ENCODE measurements at regions not wholly inside any gene's neighbourhood (a gene's known extent, or its start where the extent isn't known, plus 50 kb on each side); places are given as distances from the start of the nearest gene placed in this dataset.

GRCh38 chr1:29458737-29459619 is 222.7 kb downstream of the PTPRU start:
- no peak for DNase-seq (ENCODE audit: low spot score)
- Mint-ChIP-seq H3K27ac (no peak overlapping the region), H3K4me1 (ENCODE audit: low read depth) (no peaks in the 10 kb centered on the region), H3K27me3 (ENCODE audit: low read depth) (no peaks in the 10 kb centered on the region), H3K36me3 (ENCODE audit: low read depth) (no peaks in the 10 kb centered on the region), H3K9me3 (no peaks in the 10 kb centered on the region), H3K4me3 (no peak overlapping the region)

- Mint-ChIP-seq H3K27ac (no peak overlapping the region), H3K27me3 (ENCODE audit: low read depth) (no peaks in the 10 kb centered on the region), H3K4me1 (ENCODE audit: low read depth) (no peaks in the 10 kb centered on the region), H3K4me3 (no peak overlapping the region), H3K36me3 (ENCODE audit: low read depth) (no peaks in the 10 kb centered on the region), H3K9me3 (no peaks in the 10 kb centered on the region)
- DNase-seq (ENCODE audit: low spot score): no peak
Observed at GRCh38 chr1:29457496-29458368, 221.4 kb downstream of the PTPRU start.

DNA sequence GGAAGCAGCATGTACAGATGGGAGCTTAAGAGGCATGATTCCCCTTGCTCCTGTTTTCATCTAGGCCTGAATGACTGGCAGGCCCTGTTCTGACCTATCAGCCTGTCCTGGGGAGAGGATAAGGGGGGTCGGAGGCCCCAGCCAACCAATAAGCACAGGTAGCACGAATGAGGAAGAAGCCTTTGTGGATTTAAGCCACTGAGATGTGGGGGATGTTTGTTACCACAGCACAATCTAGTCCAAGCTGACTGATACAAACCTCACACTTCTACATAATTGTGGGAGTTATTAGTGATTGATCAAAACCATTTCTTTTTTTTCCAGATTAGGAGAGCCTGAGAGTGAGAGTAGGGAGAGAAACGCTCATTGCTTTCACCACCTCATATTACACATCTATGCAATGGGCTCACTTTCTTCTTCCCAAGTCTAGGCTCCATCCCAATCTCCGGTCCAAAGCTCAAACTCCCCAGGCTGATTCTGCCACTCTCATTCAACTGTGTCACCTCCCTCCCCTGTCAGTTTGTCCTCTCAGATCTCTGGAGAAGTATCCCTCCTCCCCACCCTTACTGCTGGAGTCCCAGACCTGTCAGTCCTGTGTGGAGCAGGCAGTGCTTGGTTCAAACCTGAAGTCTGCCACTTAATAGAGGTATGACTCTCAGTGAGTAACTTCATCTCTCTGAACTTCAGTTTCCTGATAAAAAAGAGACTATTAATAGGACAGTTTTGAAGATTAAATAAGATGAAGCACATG is 220.5 kb downstream of the PTPRU start:
- no peaks in the 10 kb centered on the region for H3K9me3 Mint-ChIP-seq
- DNase-seq (ENCODE audit: low spot score): no peak
- H3K27ac Mint-ChIP-seq: no peak overlapping the region
- H3K4me1 Mint-ChIP-seq (ENCODE audit: low read depth): no peaks in the 10 kb centered on the region
- H3K4me3 Mint-ChIP-seq: no peak overlapping the region
- no peaks in the 10 kb centered on the region for H3K27me3 Mint-ChIP-seq (ENCODE audit: low read depth)
- no peaks in the 10 kb centered on the region for H3K36me3 Mint-ChIP-seq (ENCODE audit: low read depth)

DNA sequence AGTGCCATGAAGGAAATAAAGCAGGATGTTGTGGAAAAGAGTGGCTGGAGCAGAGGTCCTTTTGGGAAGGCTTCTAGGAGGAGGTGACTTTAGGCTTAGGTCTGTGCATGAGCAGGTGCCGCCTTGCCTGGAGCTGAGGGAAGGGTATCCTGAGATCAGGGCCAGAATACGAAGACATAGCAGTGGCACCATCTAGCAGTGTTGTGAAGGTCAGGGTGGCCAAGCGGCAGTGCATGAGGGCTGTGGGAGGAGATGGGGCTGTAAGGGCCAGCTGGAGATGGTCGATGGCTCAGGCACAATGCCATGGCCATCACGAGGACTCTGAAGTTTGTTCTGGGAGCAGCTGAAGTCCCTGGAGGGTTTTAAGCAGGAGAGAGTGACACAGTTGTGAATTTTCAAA is 219.5 kb downstream of the PTPRU start:
- no peak for DNase-seq (ENCODE audit: low spot score)
- Mint-ChIP-seq H3K4me1 (ENCODE audit: low read depth) (no peaks in the 10 kb centered on the region), H3K27ac (no peak overlapping the region), H3K27me3 (ENCODE audit: low read depth) (no peaks in the 10 kb centered on the region), H3K36me3 (ENCODE audit: low read depth) (no peaks in the 10 kb centered on the region), H3K4me3 (no peak overlapping the region), H3K9me3 (no peaks in the 10 kb centered on the region)

DNA sequence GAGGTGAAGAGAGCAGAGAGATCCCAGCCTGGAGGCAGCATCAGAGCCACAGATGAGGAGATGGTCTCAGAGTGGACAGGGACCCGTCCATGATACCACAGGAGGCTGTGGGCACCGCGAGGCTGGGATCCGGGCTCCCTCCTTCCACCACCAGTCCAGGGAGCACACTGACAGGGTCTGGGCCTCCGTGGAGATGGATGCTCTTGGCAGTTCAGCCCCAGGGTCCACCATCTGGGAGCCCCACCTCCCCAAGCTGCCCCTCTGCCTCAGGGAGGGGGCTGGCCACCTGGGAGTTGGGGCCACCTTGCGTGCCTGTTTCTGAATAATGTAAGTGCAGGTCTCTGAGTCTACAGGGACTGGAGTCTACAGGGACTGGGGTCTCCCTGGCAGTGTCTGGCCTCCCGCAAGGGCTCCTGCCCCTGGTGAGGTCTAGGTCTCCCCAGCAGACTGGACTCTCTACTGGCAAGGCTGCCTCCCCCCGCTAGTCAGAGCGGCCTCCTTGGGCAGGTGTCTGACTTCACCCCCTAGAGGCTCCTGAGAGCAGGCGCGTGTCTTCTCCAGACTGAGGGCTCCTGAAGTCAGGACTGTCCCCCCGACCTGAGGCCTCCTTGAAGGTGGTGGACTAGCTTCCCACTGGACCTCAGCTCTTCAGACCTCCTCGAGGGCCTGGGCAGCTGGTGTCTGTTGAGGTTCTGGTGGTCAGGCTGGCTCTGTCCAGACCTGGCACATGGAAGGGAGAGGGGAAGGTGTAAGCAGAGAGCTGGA is 218.5 kb downstream of the PTPRU start:
- Mint-ChIP-seq H3K9me3 (no peaks in the 10 kb centered on the region), H3K36me3 (ENCODE audit: low read depth) (no peaks in the 10 kb centered on the region), H3K4me3 (no peak overlapping the region), H3K27ac (no peak overlapping the region), H3K27me3 (ENCODE audit: low read depth) (no peaks in the 10 kb centered on the region), H3K4me1 (ENCODE audit: low read depth) (no peaks in the 10 kb centered on the region)
- no peak for DNase-seq (ENCODE audit: low spot score)

GRCh38 chr1:29453502-29454240 is 217.3 kb downstream of the PTPRU start:
- Mint-ChIP-seq H3K36me3 (ENCODE audit: low read depth) (no peaks in the 10 kb centered on the region), H3K4me3 (no peak overlapping the region), H3K27me3 (ENCODE audit: low read depth) (no peaks in the 10 kb centered on the region), H3K4me1 (ENCODE audit: low read depth) (no peaks in the 10 kb centered on the region), H3K27ac (no peak overlapping the region), H3K9me3 (no peaks in the 10 kb centered on the region)
- no peak for DNase-seq (ENCODE audit: low spot score)

- no peak for DNase-seq (ENCODE audit: low spot score)
- H3K27me3 Mint-ChIP-seq (ENCODE audit: low read depth): no peaks in the 10 kb centered on the region
- no peaks in the 10 kb centered on the region for H3K36me3 Mint-ChIP-seq (ENCODE audit: low read depth)
Observed at GRCh38 chr1:29452463-29453230, 216.3 kb downstream of the PTPRU start.

GRCh38 chr1:29451368-29451892 is 215.1 kb downstream of the PTPRU start:
- Mint-ChIP-seq H3K27ac (no peak overlapping the region), H3K27me3 (ENCODE audit: low read depth) (no peaks in the 10 kb centered on the region), H3K9me3 (no peaks in the 10 kb centered on the region), H3K4me1 (ENCODE audit: low read depth) (no peaks in the 10 kb centered on the region), H3K36me3 (ENCODE audit: low read depth) (no peaks in the 10 kb centered on the region), H3K4me3 (no peak overlapping the region)
- DNase-seq (ENCODE audit: low spot score): no peak

More at GRCh38 chr1:29452463-29453230, 216.3 kb downstream of the PTPRU start:
- Mint-ChIP-seq H3K27ac (no peak overlapping the region), H3K4me3 (no peak overlapping the region), H3K9me3 (no peaks in the 10 kb centered on the region), H3K4me1 (ENCODE audit: low read depth) (no peaks in the 10 kb centered on the region)

DNA sequence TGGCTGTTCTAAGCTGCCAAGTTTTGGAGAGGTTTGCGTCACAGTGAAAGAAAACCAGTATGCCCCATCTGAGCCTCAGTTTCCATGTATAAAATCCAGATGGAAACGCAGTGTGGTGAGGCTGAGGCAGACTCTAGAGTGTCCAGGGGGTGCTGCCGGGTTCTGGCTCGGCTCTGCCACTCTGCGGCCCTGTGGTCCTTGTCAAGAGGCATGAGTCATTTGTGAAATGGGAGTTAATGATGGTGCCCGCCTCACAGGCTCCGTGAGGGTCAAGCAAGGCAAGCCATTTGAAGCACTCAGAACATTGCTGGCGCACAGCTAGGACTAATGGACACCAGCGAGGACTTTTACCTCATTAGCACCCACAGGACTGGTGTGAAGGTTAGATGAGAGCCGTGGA is 214.3 kb downstream of the PTPRU start:
- H3K9me3 Mint-ChIP-seq: no peaks in the 10 kb centered on the region
- no peaks in the 10 kb centered on the region for H3K4me1 Mint-ChIP-seq (ENCODE audit: low read depth)
- no peak overlapping the region for H3K4me3 Mint-ChIP-seq
- H3K27ac Mint-ChIP-seq: no peak overlapping the region
- DNase-seq (ENCODE audit: low spot score): no peak
- no peaks in the 10 kb centered on the region for H3K27me3 Mint-ChIP-seq (ENCODE audit: low read depth)
- no peaks in the 10 kb centered on the region for H3K36me3 Mint-ChIP-seq (ENCODE audit: low read depth)

- no peak overlapping the region for H3K4me3 Mint-ChIP-seq
- H3K27me3 Mint-ChIP-seq (ENCODE audit: low read depth): peaks cover 3% of the 10 kb centered on the region
- H3K4me1 Mint-ChIP-seq (ENCODE audit: low read depth): no peaks in the 10 kb centered on the region
- H3K9me3 Mint-ChIP-seq: no peaks in the 10 kb centered on the region
- no peak for DNase-seq (ENCODE audit: low spot score)
- H3K36me3 Mint-ChIP-seq (ENCODE audit: low read depth): no peaks in the 10 kb centered on the region
- no peak overlapping the region for H3K27ac Mint-ChIP-seq
Observed at GRCh38 chr1:29448456-29449235, 212.3 kb downstream of the PTPRU start.

GRCh38 chr1:29447368-29447767 is 211.0 kb downstream of the PTPRU start:
- no peak overlapping the region for H3K27ac Mint-ChIP-seq
- H3K4me3 Mint-ChIP-seq: no peak overlapping the region
- H3K9me3 Mint-ChIP-seq: no peaks in the 10 kb centered on the region
- no peaks in the 10 kb centered on the region for H3K4me1 Mint-ChIP-seq (ENCODE audit: low read depth)
- peaks cover 7% of the 10 kb centered on the region for H3K27me3 Mint-ChIP-seq (ENCODE audit: low read depth)
- no peak for DNase-seq (ENCODE audit: low spot score)
- H3K36me3 Mint-ChIP-seq (ENCODE audit: low read depth): no peaks in the 10 kb centered on the region
